HEK293 (cell line): ENCODE measurements at regions not wholly inside any gene's neighbourhood (a gene's known extent, or its start where the extent isn't known, plus 50 kb on each side); places are given as distances from the start of the nearest gene placed in this dataset.

Experiments used
- CTCF ChIP-seq: fragments of 450-650 bp; formaldehyde crosslinking; IDR thresholded peaks from 2 replicates; pipeline ENCODE4 v1.5.1; 2016; ENCODE audit warnings: missing biosample characterization, missing genetic modification characterization
- ELK4 ChIP-seq: IDR thresholded peaks from 2 replicates; pipeline ENCODE4 v1.6.1; 2011; ENCODE audit warnings: mild to moderate bottlenecking, low read depth, low read length, borderline replicate concordance
- SCRT2 ChIP-seq: fragments of 450-650 bp; formaldehyde crosslinking; IDR thresholded peaks from 2 replicates; pipeline ENCODE4 v1.5.1; 2016; ENCODE audit warnings: missing biosample characterization, missing genetic modification characterization
- ZFP37 ChIP-seq: fragments of 450-650 bp; formaldehyde crosslinking; IDR thresholded peaks from 2 replicates; pipeline ENCODE4 v1.5.1; 2016; ENCODE audit warnings: missing biosample characterization, missing genetic modification characterization
- ZNF23 ChIP-seq: fragments of 450-650 bp; formaldehyde crosslinking; IDR thresholded peaks from 2 replicates; pipeline ENCODE4 v1.5.1; 2016; ENCODE audit warnings: missing biosample characterization, missing genetic modification characterization, borderline replicate concordance
- ZNF324 ChIP-seq: fragments of 450-650 bp; formaldehyde crosslinking; IDR thresholded peaks from 2 replicates; pipeline ENCODE4 v1.5.1; 2016; ENCODE audit warnings: missing biosample characterization, missing genetic modification characterization
- ZNF391 ChIP-seq: fragments of 450-650 bp; formaldehyde crosslinking; IDR thresholded peaks from 2 replicates; pipeline ENCODE4 v1.5.1; 2016; ENCODE audit warnings: low read depth, missing biosample characterization, missing genetic modification characterization, borderline replicate concordance
- ZNF660 ChIP-seq: fragments of 450-650 bp; IDR thresholded peaks from 2 replicates; pipeline ENCODE4 v1.5.1; 2018; ENCODE audit warnings: missing biosample characterization, mild to moderate bottlenecking, missing genetic modification characterization
- ZNF843 ChIP-seq: fragments of 450-650 bp; formaldehyde crosslinking; IDR thresholded peaks from 2 replicates; pipeline ENCODE4 v1.5.1; 2016; ENCODE audit warnings: missing biosample characterization, missing genetic modification characterization

- TF ChIP-seq ZFP37 (tag by site-specific recombination), result no peak
- TF ChIP-seq ELK4, result no peak
- TF ChIP-seq ZNF843 (tag by site-specific recombination), result no peak
- no peak for TF ChIP-seq ZNF391
- TF ChIP-seq CTCF (tag by site-specific recombination), result no peak
- TF ChIP-seq ZNF324 (tag by site-specific recombination), result no peak
- TF ChIP-seq ZNF23 (tag by site-specific recombination), result no peak
- TF ChIP-seq SCRT2, result no peak
- TF ChIP-seq ZNF660 (tag by site-specific recombination), result no peak
Observed at GRCh38 chr12:114221136-114221833, 184.7 kb downstream of the TBX5 start.
